ENCODE measurements at regions not wholly inside any gene's neighbourhood (a gene's known extent, or its start where the extent isn't known, plus 50 kb on each side); places are given as distances from the start of the nearest gene placed in this dataset.

GRCh38 chr4:111946800-111947199 lies 198.5 kb upstream of the FAM241A start:
- H3K36me3 ChIP-seq (ENCODE audit: insufficient read depth, low read length), result no peaks in the 10 kb centered on the region
- no peaks in the 10 kb centered on the region for H3F3A ChIP-seq (ENCODE audit: insufficient read depth, low read length, poor library complexity, severe bottlenecking)
- H3K4me3 ChIP-seq (ENCODE audit: low read length), result no peak overlapping the region
- H3K9me3 ChIP-seq (ENCODE audit: low read length), result no peaks in the 10 kb centered on the region
- H3K27me3 ChIP-seq (ENCODE audit: insufficient read depth, low read depth, low read length), result no peaks in the 10 kb centered on the region
- no peaks in the 10 kb centered on the region for H4K20me1 ChIP-seq (ENCODE audit: insufficient read depth)
- H3K9me2 ChIP-seq (ENCODE audit: insufficient read depth, low read length), result no peaks in the 10 kb centered on the region
- no peak overlapping the region for H3K27ac ChIP-seq (ENCODE audit: low read length)
- no peak overlapping the region for H3K9ac ChIP-seq (ENCODE audit: low read length)
- no peak overlapping the region for H3K4me2 ChIP-seq (ENCODE audit: low read length)
- TF ChIP-seq EP300 (conservative IDR thresholded peaks at IDR 0.05; ENCODE audit: poor library complexity, severe bottlenecking) (no peak), SMC3 (conservative IDR thresholded peaks at IDR 0.05; ENCODE audit: poor library complexity) (no peak), CTCF (IDR thresholded peaks at IDR 0.05; ENCODE audit: poor library complexity, severe bottlenecking) (no peak), RAD21 (conservative IDR thresholded peaks at IDR 0.05) (no peak), REST (IDR thresholded peaks at IDR 0.05; ENCODE audit: borderline replicate concordance) (no peak), MXI1 (conservative IDR thresholded peaks at IDR 0.05; ENCODE audit: poor library complexity, severe bottlenecking) (no peak), POLR2AphosphoS5 (IDR thresholded peaks at IDR 0.05) (no peak), TAF1 (IDR thresholded peaks at IDR 0.05; ENCODE audit: low read depth) (no peak), EZH2 (IDR thresholded peaks at IDR 0.05; ENCODE audit: borderline replicate concordance, insufficient read depth, low read length, poor library complexity, severe bottlenecking) (no peak)
- H3K79me2 ChIP-seq (replicated peaks; ENCODE audit: insufficient read depth, low read length), result no peaks in the 10 kb centered on the region
- no peak overlapping the region for H2AFZ ChIP-seq (ENCODE audit: low read depth, low read length)

- Histone ChIP-seq H3K9me3 (ENCODE audit: low read length) (no peaks in the 10 kb centered on the region), H3K4me3 (ENCODE audit: low read length) (no peak overlapping the region), H3K27ac (ENCODE audit: low read length) (no peak overlapping the region), H3K9ac (ENCODE audit: low read length) (no peak overlapping the region), H3K79me2 (replicated peaks; ENCODE audit: insufficient read depth, low read length) (no peaks in the 10 kb centered on the region), H3F3A (ENCODE audit: insufficient read depth, low read length, poor library complexity, severe bottlenecking) (no peaks in the 10 kb centered on the region), H3K36me3 (ENCODE audit: insufficient read depth, low read length) (no peaks in the 10 kb centered on the region), H3K4me2 (ENCODE audit: low read length) (no peak overlapping the region), H3K9me2 (ENCODE audit: insufficient read depth, low read length) (no peaks in the 10 kb centered on the region), H4K20me1 (ENCODE audit: insufficient read depth) (no peaks in the 10 kb centered on the region), H3K27me3 (ENCODE audit: insufficient read depth, low read depth, low read length) (no peaks in the 10 kb centered on the region), H2AFZ (ENCODE audit: low read depth, low read length) (no peak overlapping the region)
- no peak for TF ChIP-seq TAF1 (IDR thresholded peaks at IDR 0.05; ENCODE audit: low read depth)
- TF ChIP-seq EZH2 (IDR thresholded peaks at IDR 0.05; ENCODE audit: borderline replicate concordance, insufficient read depth, low read length, poor library complexity, severe bottlenecking), result no peak
- TF ChIP-seq EP300 (conservative IDR thresholded peaks at IDR 0.05; ENCODE audit: poor library complexity, severe bottlenecking), result no peak
- TF ChIP-seq SMC3 (conservative IDR thresholded peaks at IDR 0.05; ENCODE audit: poor library complexity), result no peak
- no peak for TF ChIP-seq POLR2AphosphoS5 (IDR thresholded peaks at IDR 0.05)
- no peak for TF ChIP-seq CTCF (IDR thresholded peaks at IDR 0.05; ENCODE audit: poor library complexity, severe bottlenecking)
- no peak for TF ChIP-seq RAD21 (conservative IDR thresholded peaks at IDR 0.05)
- no peak for TF ChIP-seq MXI1 (conservative IDR thresholded peaks at IDR 0.05; ENCODE audit: poor library complexity, severe bottlenecking)
- TF ChIP-seq REST (IDR thresholded peaks at IDR 0.05; ENCODE audit: borderline replicate concordance), result no peak
Measured at GRCh38 chr4:111952688-111953087, 192.6 kb upstream of the FAM241A start.
